ENCODE measurements at regions not wholly inside any gene's neighbourhood (a gene's known extent, or its start where the extent isn't known, plus 50 kb on each side); places are given as distances from the start of the nearest gene placed in this dataset.

DNA sequence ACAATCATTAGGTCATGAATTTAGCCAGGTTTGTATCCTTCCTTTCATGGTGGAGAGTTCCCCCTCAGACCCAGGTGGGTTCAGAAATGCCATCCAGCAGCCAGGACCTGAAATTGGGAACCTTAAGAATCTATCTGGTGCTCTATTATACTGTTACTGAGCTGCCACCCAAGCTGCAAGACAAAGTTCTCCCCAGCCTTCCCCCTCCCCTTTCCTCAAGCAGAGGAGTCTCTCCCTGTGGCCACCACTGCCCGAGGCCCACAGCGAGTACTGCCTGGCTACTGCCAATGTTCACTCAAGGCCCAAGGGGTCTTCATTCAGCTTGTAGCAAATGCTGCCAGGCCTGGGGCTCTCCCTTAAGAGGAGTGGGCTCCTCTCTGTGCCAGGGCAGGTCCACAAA, 133.8 kb downstream of the TMEM38B start:
- H3K4me3 ChIP-seq (ENCODE audit: control insufficient read depth, low read depth, low read length): no peak overlapping the region
- TF ChIP-seq, protein P1, sequence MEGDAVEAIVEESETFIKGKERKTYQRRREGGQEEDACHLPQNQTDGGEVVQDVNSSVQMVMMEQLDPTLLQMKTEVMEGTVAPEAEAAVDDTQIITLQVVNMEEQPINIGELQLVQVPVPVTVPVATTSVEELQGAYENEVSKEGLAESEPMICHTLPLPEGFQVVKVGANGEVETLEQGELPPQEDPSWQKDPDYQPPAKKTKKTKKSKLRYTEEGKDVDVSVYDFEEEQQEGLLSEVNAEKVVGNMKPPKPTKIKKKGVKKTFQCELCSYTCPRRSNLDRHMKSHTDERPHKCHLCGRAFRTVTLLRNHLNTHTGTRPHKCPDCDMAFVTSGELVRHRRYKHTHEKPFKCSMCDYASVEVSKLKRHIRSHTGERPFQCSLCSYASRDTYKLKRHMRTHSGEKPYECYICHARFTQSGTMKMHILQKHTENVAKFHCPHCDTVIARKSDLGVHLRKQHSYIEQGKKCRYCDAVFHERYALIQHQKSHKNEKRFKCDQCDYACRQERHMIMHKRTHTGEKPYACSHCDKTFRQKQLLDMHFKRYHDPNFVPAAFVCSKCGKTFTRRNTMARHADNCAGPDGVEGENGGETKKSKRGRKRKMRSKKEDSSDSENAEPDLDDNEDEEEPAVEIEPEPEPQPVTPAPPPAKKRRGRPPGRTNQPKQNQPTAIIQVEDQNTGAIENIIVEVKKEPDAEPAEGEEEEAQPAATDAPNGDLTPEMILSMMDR (IDR thresholded peaks at IDR 0.05; ENCODE audit: control insufficient read depth, insufficient read depth, low read depth, low read length, missing control alignments): no peak
- DNase-seq (ENCODE audit: low read depth): no peak

DNA sequence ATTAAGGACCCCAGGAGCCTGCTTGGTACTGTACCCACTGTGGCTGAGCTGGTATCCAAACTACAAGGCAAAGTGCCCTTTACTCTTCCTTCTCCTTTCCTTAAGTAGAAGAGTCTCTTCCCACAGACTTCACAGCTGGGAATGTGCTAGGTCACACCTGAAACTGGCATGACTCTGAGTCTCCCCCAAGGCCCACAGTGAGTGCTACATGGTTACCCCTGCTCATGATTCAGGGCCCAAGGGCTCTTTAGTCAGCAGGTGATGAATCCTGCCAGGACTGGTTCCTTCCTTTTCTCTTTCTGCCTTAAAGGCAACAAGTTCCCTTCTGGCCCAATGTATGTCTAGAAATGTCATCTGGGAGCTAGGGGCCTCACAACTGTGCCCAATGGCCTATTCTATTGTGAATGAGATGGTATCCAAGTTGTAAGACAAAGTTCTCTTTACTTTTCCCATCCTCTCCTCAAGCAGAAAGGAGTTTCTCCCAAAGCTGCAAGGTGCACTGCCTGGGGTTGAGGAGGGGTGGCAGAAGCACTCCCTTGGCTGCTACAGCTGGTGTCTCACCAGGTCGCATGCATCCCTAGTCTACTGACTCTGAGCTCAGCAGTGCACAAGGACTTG, 134.4 kb downstream of the TMEM38B start:
- DNase-seq (ENCODE audit: low read depth): no peak
- H3K4me3 ChIP-seq (ENCODE audit: control insufficient read depth, low read depth, low read length): no peak overlapping the region
- TF ChIP-seq, protein P1 (IDR thresholded peaks at IDR 0.05; ENCODE audit: control insufficient read depth, insufficient read depth, low read depth, low read length, missing control alignments): no peak

DNA sequence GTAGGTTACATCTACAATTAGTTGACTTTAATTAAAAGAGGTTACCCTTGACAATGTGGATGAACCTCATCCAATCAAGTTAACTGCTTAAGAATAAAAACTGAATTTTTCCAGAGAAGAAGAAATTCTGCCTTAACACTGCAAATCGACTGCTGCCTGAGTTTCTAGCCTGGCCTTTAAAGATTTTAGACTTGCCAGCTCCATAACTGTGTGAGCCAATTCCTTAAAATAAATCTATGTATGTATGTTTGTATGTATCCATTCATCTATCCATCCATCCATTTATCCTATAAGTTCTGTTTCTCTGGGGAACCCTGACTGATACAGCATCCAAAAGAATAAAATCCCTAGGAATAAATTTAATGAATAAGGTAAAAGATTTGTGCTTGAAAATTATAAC, 136.1 kb downstream of the TMEM38B start:
- DNase-seq (ENCODE audit: low read depth): no peak
- TF ChIP-seq, protein P1 (IDR thresholded peaks at IDR 0.05; ENCODE audit: control insufficient read depth, insufficient read depth, low read depth, low read length, missing control alignments): no peak
- H3K4me3 ChIP-seq (ENCODE audit: control insufficient read depth, low read depth, low read length): no peak overlapping the region

DNA sequence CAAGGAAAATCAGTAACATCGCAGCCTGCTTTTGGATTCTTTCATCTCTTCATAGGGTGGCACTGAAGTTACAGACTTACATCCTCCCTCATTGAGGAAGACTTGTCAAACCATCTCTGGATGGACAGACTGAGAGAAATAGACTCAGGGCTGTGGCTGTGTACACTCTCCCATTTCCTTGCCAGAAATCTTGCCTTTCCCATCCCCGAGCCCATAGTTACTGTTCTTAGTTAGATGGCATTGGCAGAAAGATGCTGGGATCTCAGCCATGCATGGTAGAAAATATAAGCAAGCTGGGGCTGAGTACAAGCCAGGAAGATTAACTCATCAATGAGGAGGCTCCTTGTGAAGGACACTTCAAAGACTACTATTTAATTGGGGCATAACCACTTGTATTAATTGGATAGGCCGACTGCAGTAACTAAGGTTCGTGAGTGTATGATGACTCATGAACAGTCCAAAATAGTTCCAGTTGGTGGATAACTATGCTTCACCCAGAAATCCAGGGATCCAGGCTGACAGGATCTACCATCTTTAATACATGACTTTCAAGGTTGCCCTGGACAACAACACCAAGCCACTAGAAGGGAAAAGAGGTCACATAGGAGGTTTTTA, 137.9 kb downstream of the TMEM38B start:
- no peak overlapping the region for H3K4me3 ChIP-seq (ENCODE audit: control insufficient read depth, low read depth, low read length)
- TF ChIP-seq, protein P1 (IDR thresholded peaks at IDR 0.05; ENCODE audit: control insufficient read depth, insufficient read depth, low read depth, low read length, missing control alignments): no peak
- no peak for DNase-seq (ENCODE audit: low read depth)

DNA sequence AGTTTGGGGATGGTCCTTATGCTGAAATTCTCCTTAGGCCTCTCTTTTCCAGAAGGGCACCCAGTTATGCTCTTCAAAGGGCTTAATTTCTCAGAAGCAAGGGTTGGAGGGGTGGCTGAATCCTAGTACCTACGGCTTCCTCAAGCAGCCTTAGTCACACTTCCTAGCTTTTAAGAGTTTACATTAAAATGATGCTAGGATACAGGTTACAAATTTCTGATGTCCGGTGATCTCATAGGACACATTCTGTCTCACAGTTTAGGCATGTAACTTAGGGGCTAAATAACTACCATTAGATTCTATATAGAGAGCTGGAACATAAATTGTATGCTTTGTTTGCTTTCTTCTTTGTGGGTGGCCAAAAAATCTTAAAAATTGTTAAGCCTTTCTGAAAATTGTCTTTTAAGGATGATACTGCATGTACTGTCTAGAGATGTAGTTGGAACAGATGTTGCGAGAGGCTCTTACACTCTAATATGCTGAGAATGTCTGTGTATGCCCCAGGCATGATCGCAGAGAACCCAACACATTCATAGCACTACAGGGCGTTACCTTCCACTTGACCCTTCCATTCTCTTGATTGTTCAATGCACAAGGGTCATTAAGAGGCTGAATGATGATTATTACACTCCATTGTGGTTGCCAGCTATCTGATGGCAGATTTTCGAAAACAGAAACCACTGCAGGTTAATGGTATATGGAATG, 139.1 kb downstream of the TMEM38B start:
- TF ChIP-seq, protein P1 (IDR thresholded peaks at IDR 0.05; ENCODE audit: control insufficient read depth, insufficient read depth, low read depth, low read length, missing control alignments): no peak

DNA sequence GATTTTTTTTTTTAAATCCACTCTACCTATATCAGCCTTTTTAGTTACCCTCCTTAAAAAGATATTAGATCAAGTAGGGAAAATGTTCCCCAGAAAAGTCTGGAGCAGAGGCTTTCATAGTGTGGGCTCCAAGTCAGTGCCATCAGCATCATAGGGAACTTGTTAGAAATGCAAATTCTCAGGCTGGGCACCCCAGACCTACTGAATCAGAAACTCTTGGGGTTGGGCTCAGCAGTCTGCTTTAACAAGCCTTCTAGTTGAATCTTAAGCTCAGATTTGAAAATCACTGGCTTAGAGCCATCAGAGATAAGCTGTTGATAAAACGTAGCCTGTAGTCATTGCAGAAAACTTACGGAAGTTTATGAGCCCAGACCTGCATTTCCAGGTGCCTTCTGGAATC, 140.1 kb downstream of the TMEM38B start:
- H3K4me3 ChIP-seq (ENCODE audit: control insufficient read depth, low read depth, low read length): no peak overlapping the region
- TF ChIP-seq, protein P1 (IDR thresholded peaks at IDR 0.05; ENCODE audit: control insufficient read depth, insufficient read depth, low read depth, low read length, missing control alignments): no peak
- no peak for DNase-seq (ENCODE audit: low read depth)

More for the DNA sequence above, 139.1 kb downstream of the TMEM38B start:
- DNase-seq (ENCODE audit: low read depth): no peak
- no peak overlapping the region for H3K4me3 ChIP-seq (ENCODE audit: control insufficient read depth, low read depth, low read length)
